ENCODE measurements at regions not wholly inside any gene's neighbourhood (a gene's known extent, or its start where the extent isn't known, plus 50 kb on each side); places are given as distances from the start of the nearest gene placed in this dataset.

GRCh38 chr4:156201050-156201449, 247.4 kb upstream of the CTSO start:
- TF ChIP-seq CTCF (IDR thresholded peaks at IDR 0.05) = no peak
- H3K27ac ChIP-seq = no peak overlapping the region
- ATAC-seq (no peak), DNase-seq (no peak)
- H3K4me1 ChIP-seq = no peaks in the 10 kb centered on the region
- intact Hi-C loops (cut with DNase I) = no loop called here
- H3K4me3 ChIP-seq = no peak overlapping the region
- no peaks in the 10 kb centered on the region for H3K27me3 ChIP-seq (ENCODE audit: low read depth)
- H3K9me3 ChIP-seq = no peaks in the 10 kb centered on the region
- H3K36me3 ChIP-seq = no peaks in the 10 kb centered on the region

- Histone ChIP-seq H3K4me3 (no peak overlapping the region), H3K27ac (no peak overlapping the region), H3K4me1 (no peaks in the 10 kb centered on the region), H3K36me3 (no peaks in the 10 kb centered on the region), H3K9me3 (no peaks in the 10 kb centered on the region), H3K27me3 (ENCODE audit: low read depth) (no peaks in the 10 kb centered on the region)
- intact Hi-C loops (cut with DNase I) = no loop called here
- DNase-seq (no peak), ATAC-seq (no peak)
- TF ChIP-seq CTCF (IDR thresholded peaks at IDR 0.05) = no peak
These were observed 244.8 kb upstream of the CTSO start for GRCh38 chr4:156198511-156198910.

GRCh38 chr4:156197216-156197615, 243.6 kb upstream of the CTSO start:
- no peak for TF ChIP-seq CTCF (IDR thresholded peaks at IDR 0.05)
- Histone ChIP-seq H3K9me3 (no peaks in the 10 kb centered on the region), H3K4me3 (no peak overlapping the region), H3K27me3 (ENCODE audit: low read depth) (no peaks in the 10 kb centered on the region), H3K36me3 (no peaks in the 10 kb centered on the region), H3K4me1 (no peaks in the 10 kb centered on the region), H3K27ac (no peak overlapping the region)
- intact Hi-C loops (cut with DNase I) = no loop called here
- ATAC-seq (no peak), DNase-seq (no peak)

GRCh38 chr4:156196722-156197121, 243.1 kb upstream of the CTSO start:
- ATAC-seq = no peak

GRCh38 chr4:156195914-156196313, 242.2 kb upstream of the CTSO start:
- DNase-seq = no peak
- no peaks in the 10 kb centered on the region for H3K27me3 ChIP-seq (ENCODE audit: low read depth)
- TF ChIP-seq CTCF (IDR thresholded peaks at IDR 0.05) = no peak
- intact Hi-C loops (cut with DNase I) = no loop called here
- no peaks in the 10 kb centered on the region for H3K9me3 ChIP-seq
- H3K4me3 ChIP-seq = no peak overlapping the region
- no peak for ATAC-seq
- H3K36me3 ChIP-seq = no peaks in the 10 kb centered on the region
- H3K4me1 ChIP-seq = no peaks in the 10 kb centered on the region
- H3K27ac ChIP-seq = no peak overlapping the region

More at GRCh38 chr4:156196722-156197121, 243.1 kb upstream of the CTSO start:
- no peaks in the 10 kb centered on the region for H3K27me3 ChIP-seq (ENCODE audit: low read depth)
- H3K36me3 ChIP-seq = no peaks in the 10 kb centered on the region
- no peaks in the 10 kb centered on the region for H3K9me3 ChIP-seq
- no peak for DNase-seq
- no peak overlapping the region for H3K4me3 ChIP-seq
- H3K4me1 ChIP-seq = no peaks in the 10 kb centered on the region
- H3K27ac ChIP-seq = no peak overlapping the region
- TF ChIP-seq CTCF (IDR thresholded peaks at IDR 0.05) = no peak
- intact Hi-C loops (cut with DNase I) = no loop called here

- ATAC-seq = no peak
- DNase-seq = no peak
- intact Hi-C loops (cut with DNase I) = no loop called here
- Histone ChIP-seq H3K36me3 (no peaks in the 10 kb centered on the region), H3K4me1 (no peaks in the 10 kb centered on the region), H3K4me3 (no peak overlapping the region), H3K27ac (no peak overlapping the region), H3K9me3 (no peaks in the 10 kb centered on the region), H3K27me3 (ENCODE audit: low read depth) (no peaks in the 10 kb centered on the region)
- no peak for TF ChIP-seq CTCF (IDR thresholded peaks at IDR 0.05)
These were observed 241.2 kb upstream of the CTSO start for GRCh38 chr4:156194896-156195295.
